ENCODE measurements at regions not wholly inside any gene's neighbourhood (a gene's known extent, or its start where the extent isn't known, plus 50 kb on each side); places are given as distances from the start of the nearest gene placed in this dataset.

DNA sequence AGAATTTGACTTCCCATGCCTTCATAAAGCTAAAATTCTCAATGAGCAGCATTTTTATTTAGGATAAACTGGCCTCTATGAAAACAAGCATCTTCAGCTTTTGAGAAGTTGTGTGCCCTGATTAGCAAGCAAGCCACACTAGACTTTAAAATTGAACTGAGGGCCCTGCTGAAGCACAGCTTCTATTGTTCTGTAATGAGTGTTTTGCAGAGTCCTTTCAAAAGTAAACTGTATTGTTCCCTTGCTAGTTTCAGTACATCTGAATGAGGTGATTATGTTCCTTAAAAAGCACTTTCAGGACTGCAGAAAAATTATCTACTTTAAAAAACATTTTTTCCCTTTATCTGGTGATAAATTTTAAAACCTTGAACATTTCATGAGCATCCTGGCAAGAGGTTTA is 113.3 kb upstream of the PRPS1L1 start:
- DNase-seq (ENCODE audit: low read depth): no peak
- H3K4me3 ChIP-seq (ENCODE audit: control insufficient read depth, low read depth, low read length): no peak overlapping the region
- TF ChIP-seq, protein P1, sequence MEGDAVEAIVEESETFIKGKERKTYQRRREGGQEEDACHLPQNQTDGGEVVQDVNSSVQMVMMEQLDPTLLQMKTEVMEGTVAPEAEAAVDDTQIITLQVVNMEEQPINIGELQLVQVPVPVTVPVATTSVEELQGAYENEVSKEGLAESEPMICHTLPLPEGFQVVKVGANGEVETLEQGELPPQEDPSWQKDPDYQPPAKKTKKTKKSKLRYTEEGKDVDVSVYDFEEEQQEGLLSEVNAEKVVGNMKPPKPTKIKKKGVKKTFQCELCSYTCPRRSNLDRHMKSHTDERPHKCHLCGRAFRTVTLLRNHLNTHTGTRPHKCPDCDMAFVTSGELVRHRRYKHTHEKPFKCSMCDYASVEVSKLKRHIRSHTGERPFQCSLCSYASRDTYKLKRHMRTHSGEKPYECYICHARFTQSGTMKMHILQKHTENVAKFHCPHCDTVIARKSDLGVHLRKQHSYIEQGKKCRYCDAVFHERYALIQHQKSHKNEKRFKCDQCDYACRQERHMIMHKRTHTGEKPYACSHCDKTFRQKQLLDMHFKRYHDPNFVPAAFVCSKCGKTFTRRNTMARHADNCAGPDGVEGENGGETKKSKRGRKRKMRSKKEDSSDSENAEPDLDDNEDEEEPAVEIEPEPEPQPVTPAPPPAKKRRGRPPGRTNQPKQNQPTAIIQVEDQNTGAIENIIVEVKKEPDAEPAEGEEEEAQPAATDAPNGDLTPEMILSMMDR (conservative IDR thresholded peaks at IDR 0.05; ENCODE audit: control insufficient read depth, insufficient read depth, low read depth, low read length): no peak

DNA sequence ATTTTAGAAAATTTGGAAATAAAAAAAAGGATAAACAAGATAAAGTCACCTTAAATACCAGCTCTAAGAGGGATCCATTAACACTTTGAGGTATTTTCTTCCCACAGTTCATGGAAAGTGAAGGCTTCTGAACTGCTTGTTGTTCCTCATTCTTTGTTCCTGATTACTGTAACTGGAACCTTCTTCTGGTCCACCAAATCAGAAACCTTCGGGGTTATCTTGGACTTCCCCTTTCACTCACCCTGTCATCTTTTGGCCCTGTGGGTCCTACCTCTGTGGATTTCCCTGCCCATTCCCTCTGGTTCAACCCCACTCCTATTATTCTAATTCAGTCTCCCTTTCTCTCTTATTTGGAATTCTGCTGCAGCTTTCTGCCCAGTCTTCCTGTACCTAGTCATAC is 116.5 kb upstream of the PRPS1L1 start:
- no peak for DNase-seq (ENCODE audit: low read depth)
- H3K4me3 ChIP-seq (ENCODE audit: control insufficient read depth, low read depth, low read length): no peak overlapping the region
- TF ChIP-seq, protein P1 (conservative IDR thresholded peaks at IDR 0.05; ENCODE audit: control insufficient read depth, insufficient read depth, low read depth, low read length): no peak

DNA sequence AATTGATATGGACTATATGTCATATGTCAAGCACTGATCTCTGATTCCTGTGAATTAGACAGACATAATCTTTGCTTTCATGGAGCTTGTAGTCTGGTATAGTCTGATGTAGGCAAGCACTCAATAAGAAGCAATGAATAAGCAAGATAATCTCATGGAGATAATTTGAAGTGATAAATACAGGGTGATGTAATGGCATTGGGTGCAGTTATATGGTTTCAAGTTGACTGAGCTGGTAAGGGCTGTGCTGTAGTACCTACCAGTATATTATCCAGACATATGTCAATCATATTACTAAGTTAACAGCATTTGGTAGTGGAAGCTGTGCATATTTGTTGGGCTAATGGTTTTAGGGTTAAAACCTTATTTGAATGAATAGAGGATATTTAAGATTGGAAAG is 117.5 kb upstream of the PRPS1L1 start:
- TF ChIP-seq, protein P1 (conservative IDR thresholded peaks at IDR 0.05; ENCODE audit: control insufficient read depth, insufficient read depth, low read depth, low read length): no peak
- DNase-seq (ENCODE audit: low read depth): no peak
- no peak overlapping the region for H3K4me3 ChIP-seq (ENCODE audit: control insufficient read depth, low read depth, low read length)

DNA sequence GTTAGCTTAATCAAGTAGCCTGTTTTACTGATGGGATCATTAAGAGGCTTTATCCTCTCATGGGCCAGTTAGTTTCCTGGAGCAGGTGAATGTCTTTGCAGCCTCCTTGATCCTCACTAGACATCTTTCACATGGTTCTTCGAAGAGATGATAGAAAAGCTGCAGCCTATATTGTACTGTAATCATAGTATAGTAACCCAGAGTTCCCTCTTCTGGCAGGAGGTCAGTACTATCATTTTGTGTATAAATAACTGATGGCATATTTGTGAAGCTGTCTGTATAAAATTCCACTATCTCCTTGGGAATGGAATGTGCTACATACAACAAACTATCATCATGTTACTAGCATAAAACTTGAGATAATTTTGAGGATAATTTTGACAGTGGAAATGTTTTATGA is 123.8 kb upstream of the PRPS1L1 start:
- TF ChIP-seq, protein P1 (conservative IDR thresholded peaks at IDR 0.05; ENCODE audit: control insufficient read depth, insufficient read depth, low read depth, low read length): peak; percentile 25
- no peak overlapping the region for H3K4me3 ChIP-seq (ENCODE audit: control insufficient read depth, low read depth, low read length)
- peak; percentile 8 for DNase-seq (ENCODE audit: low read depth)

DNA sequence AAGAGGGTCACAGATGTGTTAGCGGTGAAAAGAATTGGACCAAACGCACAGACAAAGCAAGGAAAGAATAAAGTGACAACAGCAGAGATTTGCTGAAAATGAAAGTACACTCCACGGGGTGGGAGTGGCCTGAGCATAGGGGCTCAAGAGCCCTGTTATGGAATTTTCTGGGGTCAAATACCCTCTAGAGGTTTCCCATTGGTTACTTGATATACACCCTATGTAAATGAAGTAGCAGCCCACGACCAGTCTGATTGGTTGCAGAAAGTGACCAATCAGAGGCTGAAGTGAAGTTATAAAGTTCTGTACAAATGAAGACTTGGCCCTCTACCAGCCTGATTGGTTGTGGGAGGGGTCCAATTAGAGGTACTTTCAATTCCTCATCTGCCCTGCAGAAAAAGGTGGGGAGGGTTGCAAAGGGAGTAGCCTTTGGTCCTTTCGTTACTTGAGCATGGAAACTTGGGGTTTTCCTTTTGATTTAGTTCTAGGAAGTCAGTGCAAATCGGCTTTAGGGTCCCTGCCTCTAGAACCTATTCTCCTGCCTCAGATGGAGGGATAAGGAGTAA is 125.6 kb upstream of the PRPS1L1 start:
- DNase-seq (ENCODE audit: low read depth): no peak
- TF ChIP-seq, protein P1 (conservative IDR thresholded peaks at IDR 0.05; ENCODE audit: control insufficient read depth, insufficient read depth, low read depth, low read length): no peak
- no peak overlapping the region for H3K4me3 ChIP-seq (ENCODE audit: control insufficient read depth, low read depth, low read length)

DNA sequence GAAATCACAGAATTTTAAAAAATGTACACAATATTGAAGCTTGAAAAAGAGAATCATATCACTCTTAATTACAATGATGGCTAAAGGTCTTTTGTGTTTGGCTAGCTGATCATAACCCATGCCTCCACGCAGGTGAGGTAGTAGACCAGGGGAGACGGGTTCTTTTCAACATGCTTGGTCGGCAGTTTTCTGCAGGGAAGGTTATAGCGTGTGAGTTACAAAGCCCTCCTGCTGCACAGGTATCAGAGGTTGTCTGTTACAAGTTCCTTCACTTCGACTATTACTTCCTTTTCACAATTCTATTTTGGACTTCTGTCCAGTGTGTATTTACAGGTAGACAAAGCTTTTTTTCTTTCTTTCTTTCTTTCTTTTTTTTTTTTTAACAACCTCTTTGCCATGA is 127.1 kb upstream of the PRPS1L1 start:
- no peak for DNase-seq (ENCODE audit: low read depth)
- TF ChIP-seq, protein P1 (conservative IDR thresholded peaks at IDR 0.05; ENCODE audit: control insufficient read depth, insufficient read depth, low read depth, low read length): no peak

DNA sequence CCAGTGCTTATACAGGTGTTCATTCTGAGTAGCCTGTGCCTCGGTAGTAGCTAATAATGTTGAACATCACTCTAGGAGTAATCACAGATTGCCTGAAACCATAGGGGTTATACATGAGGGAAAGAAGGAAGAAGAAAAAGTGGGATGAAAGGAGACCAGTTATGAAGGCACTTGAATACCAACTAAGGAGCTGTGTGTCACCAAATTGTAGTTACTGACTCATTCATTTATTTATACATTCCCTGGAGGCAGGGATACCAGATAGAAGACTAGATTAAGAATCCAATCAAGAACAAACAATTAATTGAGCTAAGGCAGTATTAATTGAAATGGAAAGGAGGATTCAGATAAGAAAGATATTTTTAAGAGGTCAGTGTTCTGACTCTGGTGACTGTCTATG is 129.6 kb upstream of the PRPS1L1 start:
- no peak for DNase-seq (ENCODE audit: low read depth)
- TF ChIP-seq, protein P1 (conservative IDR thresholded peaks at IDR 0.05; ENCODE audit: control insufficient read depth, insufficient read depth, low read depth, low read length): no peak
- H3K4me3 ChIP-seq (ENCODE audit: control insufficient read depth, low read depth, low read length): no peak overlapping the region

More for the DNA sequence above, 127.1 kb upstream of the PRPS1L1 start:
- no peak overlapping the region for H3K4me3 ChIP-seq (ENCODE audit: control insufficient read depth, low read depth, low read length)

Measured in fibroblast of mammary gland (primary cell).